Type B pancreatic cell (in vitro differentiated cells): ENCODE measurements at regions not wholly inside any gene's neighbourhood (a gene's known extent, or its start where the extent isn't known, plus 50 kb on each side); places are given as distances from the start of the nearest gene placed in this dataset.

ENCODE experiments used
- DNase-seq: peaks from one replicate; pipeline ENCODE4 v3.0.0; 2021; ENCODE audit warnings: mixed read lengths; ENCODE audit not compliant: unreplicated experiment; ENCODE audit errors: extremely low spot score
- H3K27ac Mint-ChIP-seq: 2 replicates; pipeline ENCODE4 v1.8.0; 2021; ENCODE audit warnings: mild to moderate bottlenecking, mixed read lengths
- H3K27me3 Mint-ChIP-seq: 2 replicates; pipeline ENCODE4 v1.8.0; 2021; ENCODE audit warnings: mixed read lengths
- H3K36me3 Mint-ChIP-seq: 2 replicates; pipeline ENCODE4 v1.8.0; 2021; ENCODE audit warnings: mixed read lengths
- H3K4me1 Mint-ChIP-seq: one replicate; pipeline ENCODE4 v1.8.0; 2021; ENCODE audit warnings: mixed read lengths; ENCODE audit not compliant: unreplicated experiment
- H3K4me3 Mint-ChIP-seq: 2 replicates; pipeline ENCODE4 v1.8.0; 2021; ENCODE audit warnings: mild to moderate bottlenecking, mixed read lengths
- H3K9me3 Mint-ChIP-seq: 2 replicates; pipeline ENCODE4 v1.8.0; 2021; ENCODE audit warnings: mixed read lengths
- CTCF ChIP-seq: fragments of 200-600 bp; sonication (generic); conservative IDR thresholded peaks from 2 replicates; pipeline ENCODE4 v1.5.0; 2021; ENCODE audit warnings: antibody characterized with exemption, mild to moderate bottlenecking

- Mint-ChIP-seq H3K4me3 (no peak overlapping the region), H3K27ac (no peak overlapping the region), H3K36me3 (no peaks in the 10 kb centered on the region), H3K27me3 (peaks cover 13% of the 10 kb centered on the region), H3K4me1 (peaks cover 5% of the 10 kb centered on the region), H3K9me3 (peaks cover 5% of the 10 kb centered on the region)
- no peak for TF ChIP-seq CTCF
- no peak for DNase-seq
These were observed 64.4 kb upstream of the AFF3 start for GRCh38 chr2:100206731-100207255.

GRCh38 chr2:100205174-100205573 lies 62.8 kb upstream of the AFF3 start:
- no peak for DNase-seq
- peaks cover 11% of the 10 kb centered on the region for H3K9me3 Mint-ChIP-seq
- peaks cover 14% of the 10 kb centered on the region for H3K27me3 Mint-ChIP-seq
- no peak overlapping the region for H3K27ac Mint-ChIP-seq
- H3K4me3 Mint-ChIP-seq: no peak overlapping the region
- H3K4me1 Mint-ChIP-seq: peaks cover 5% of the 10 kb centered on the region
- no peak for TF ChIP-seq CTCF
- no peaks in the 10 kb centered on the region for H3K36me3 Mint-ChIP-seq

GRCh38 chr2:100202567-100202966 lies 60.2 kb upstream of the AFF3 start:
- Mint-ChIP-seq H3K27ac (no peak overlapping the region), H3K9me3 (peaks cover 11% of the 10 kb centered on the region), H3K4me3 (no peak overlapping the region), H3K27me3 (peaks cover 3% of the 10 kb centered on the region), H3K4me1 (peaks cover 16% of the 10 kb centered on the region), H3K36me3 (no peaks in the 10 kb centered on the region)
- DNase-seq: no peak
- TF ChIP-seq CTCF: no peak

GRCh38 chr2:100200985-100201384 lies 58.6 kb upstream of the AFF3 start:
- Mint-ChIP-seq H3K4me1 (peaks cover 25% of the 10 kb centered on the region), H3K27me3 (peaks cover 3% of the 10 kb centered on the region), H3K27ac (no peak overlapping the region), H3K36me3 (no peaks in the 10 kb centered on the region), H3K9me3 (peaks cover 11% of the 10 kb centered on the region), H3K4me3 (no peak overlapping the region)
- TF ChIP-seq CTCF: no peak
- DNase-seq: no peak

GRCh38 chr2:100199421-100199820 lies 57.0 kb upstream of the AFF3 start:
- no peak overlapping the region for H3K4me3 Mint-ChIP-seq
- DNase-seq: no peak
- peaks cover 3% of the 10 kb centered on the region for H3K27me3 Mint-ChIP-seq
- peaks cover 11% of the 10 kb centered on the region for H3K9me3 Mint-ChIP-seq
- H3K36me3 Mint-ChIP-seq: no peaks in the 10 kb centered on the region
- H3K27ac Mint-ChIP-seq: no peak overlapping the region
- no peak for TF ChIP-seq CTCF
- H3K4me1 Mint-ChIP-seq: peaks cover 36% of the 10 kb centered on the region
